ENCODE measurements at regions not wholly inside any gene's neighbourhood (a gene's known extent, or its start where the extent isn't known, plus 50 kb on each side); places are given as distances from the start of the nearest gene placed in this dataset.
"Not testable (repeated sequence)": the region's sequence is repeated elsewhere in the genome, so short reads cannot be mapped to it uniquely, and the experiment has no call there.

DNA sequence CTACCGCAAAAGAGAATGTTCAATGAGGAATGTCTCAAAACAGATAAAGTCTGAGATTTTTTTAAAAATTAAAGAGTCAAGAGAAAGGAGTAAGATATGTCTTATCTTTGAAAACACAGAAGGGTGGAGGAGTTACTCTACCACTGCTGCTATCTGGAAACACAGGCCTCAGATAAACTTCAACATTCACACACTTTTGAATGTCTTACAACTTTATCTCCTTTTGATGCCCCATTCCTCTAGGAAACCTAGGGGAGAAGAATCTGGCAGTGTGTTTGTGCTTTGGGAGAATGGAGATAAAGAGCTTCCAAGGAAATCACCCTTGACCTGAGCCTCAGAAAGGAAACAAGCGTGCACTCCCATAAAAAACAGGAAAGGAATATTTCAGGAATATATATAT is 468.2 kb downstream of the PLOD2 start:
- peaks cover 5% of the 10 kb centered on the region for H3K4me1 Mint-ChIP-seq
- H3K27me3 Mint-ChIP-seq (ENCODE audit: low read depth) = no peaks in the 10 kb centered on the region
- TF ChIP-seq, protein P1, sequence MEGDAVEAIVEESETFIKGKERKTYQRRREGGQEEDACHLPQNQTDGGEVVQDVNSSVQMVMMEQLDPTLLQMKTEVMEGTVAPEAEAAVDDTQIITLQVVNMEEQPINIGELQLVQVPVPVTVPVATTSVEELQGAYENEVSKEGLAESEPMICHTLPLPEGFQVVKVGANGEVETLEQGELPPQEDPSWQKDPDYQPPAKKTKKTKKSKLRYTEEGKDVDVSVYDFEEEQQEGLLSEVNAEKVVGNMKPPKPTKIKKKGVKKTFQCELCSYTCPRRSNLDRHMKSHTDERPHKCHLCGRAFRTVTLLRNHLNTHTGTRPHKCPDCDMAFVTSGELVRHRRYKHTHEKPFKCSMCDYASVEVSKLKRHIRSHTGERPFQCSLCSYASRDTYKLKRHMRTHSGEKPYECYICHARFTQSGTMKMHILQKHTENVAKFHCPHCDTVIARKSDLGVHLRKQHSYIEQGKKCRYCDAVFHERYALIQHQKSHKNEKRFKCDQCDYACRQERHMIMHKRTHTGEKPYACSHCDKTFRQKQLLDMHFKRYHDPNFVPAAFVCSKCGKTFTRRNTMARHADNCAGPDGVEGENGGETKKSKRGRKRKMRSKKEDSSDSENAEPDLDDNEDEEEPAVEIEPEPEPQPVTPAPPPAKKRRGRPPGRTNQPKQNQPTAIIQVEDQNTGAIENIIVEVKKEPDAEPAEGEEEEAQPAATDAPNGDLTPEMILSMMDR (IDR thresholded peaks at IDR 0.05; ENCODE audit: unreplicated experiment in 3 of 3) = no peak
- H3K9me3 Mint-ChIP-seq = no peaks in the 10 kb centered on the region
- H3K4me3 Mint-ChIP-seq = no peak overlapping the region
- H3K27ac Mint-ChIP-seq = no peak overlapping the region
- H3K36me3 Mint-ChIP-seq (ENCODE audit: low read depth) = no peaks in the 10 kb centered on the region

DNA sequence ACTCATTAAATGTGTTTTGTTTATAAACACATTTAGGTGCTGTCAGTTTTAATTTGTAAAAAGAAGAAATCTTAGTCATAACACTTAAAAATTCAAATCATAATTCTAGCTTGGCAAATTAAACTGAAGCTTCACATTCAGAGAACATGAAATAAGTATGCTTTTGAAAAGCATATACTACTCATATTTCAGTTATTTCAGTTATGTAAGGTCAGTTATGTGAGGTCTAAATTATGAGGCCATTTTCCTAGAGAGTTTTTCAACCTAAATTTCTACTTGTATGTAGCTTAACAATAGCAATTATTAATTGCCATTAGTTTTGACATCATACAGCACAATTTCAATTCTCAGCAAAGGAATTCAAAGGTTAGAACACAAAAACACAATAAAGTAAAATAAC is 465.0 kb downstream of the PLOD2 start:
- H3K27ac Mint-ChIP-seq = no peak overlapping the region
- no peaks in the 10 kb centered on the region for H3K36me3 Mint-ChIP-seq (ENCODE audit: low read depth)
- H3K4me3 Mint-ChIP-seq = no peak overlapping the region
- H3K27me3 Mint-ChIP-seq (ENCODE audit: low read depth) = no peaks in the 10 kb centered on the region
- TF ChIP-seq, protein P1 (IDR thresholded peaks at IDR 0.05; ENCODE audit: unreplicated experiment in 3 of 3) = no peak
- peaks cover 5% of the 10 kb centered on the region for H3K4me1 Mint-ChIP-seq
- no peaks in the 10 kb centered on the region for H3K9me3 Mint-ChIP-seq

DNA sequence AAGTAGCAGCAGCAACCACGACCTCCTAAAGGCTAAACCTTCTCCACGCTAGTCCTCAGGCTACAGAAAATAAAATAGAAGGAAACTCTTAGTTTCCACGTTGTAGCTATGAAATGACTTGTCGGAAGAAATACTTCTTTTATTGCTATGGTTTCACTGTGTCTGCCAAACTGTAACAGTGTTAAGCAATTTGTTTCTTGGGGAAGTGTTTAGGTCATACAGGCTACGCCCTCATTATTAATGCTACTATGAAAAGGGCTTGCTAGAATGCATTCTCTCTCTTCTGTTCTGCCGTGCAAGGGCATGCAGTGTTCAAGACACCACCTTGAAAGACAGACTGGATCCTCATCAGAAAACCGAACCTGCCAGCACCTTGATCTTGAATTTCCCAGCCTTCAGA is 462.7 kb downstream of the PLOD2 start:
- H3K9me3 Mint-ChIP-seq = no peaks in the 10 kb centered on the region
- TF ChIP-seq, protein P1 (IDR thresholded peaks at IDR 0.05; ENCODE audit: unreplicated experiment in 3 of 3) = no peak
- H3K27me3 Mint-ChIP-seq (ENCODE audit: low read depth) = no peaks in the 10 kb centered on the region
- H3K27ac Mint-ChIP-seq = no peak overlapping the region
- no peaks in the 10 kb centered on the region for H3K4me1 Mint-ChIP-seq
- H3K4me3 Mint-ChIP-seq = no peak overlapping the region
- no peaks in the 10 kb centered on the region for H3K36me3 Mint-ChIP-seq (ENCODE audit: low read depth)

DNA sequence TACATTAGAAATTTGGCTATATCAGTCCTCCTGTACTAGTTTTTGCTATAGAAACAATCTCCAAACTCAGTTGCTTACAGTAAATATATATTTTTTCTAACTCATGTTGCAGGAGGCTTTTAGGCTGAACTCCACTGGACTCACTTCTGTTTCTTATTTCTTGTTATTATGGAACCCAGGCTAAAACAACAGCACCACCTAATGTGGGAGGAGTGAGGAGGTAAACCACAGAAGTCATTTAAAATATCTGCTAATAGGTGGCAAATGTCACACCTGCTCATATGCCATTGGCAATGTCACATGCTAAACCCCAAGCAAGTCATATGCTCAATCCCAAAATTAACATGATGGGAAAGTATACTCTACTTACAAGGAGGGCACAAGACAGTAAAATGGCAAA is 462.2 kb downstream of the PLOD2 start:
- Mint-ChIP-seq H3K9me3 (no peaks in the 10 kb centered on the region), H3K36me3 (ENCODE audit: low read depth) (no peaks in the 10 kb centered on the region), H3K27me3 (ENCODE audit: low read depth) (no peaks in the 10 kb centered on the region), H3K4me3 (no peak overlapping the region), H3K27ac (no peak overlapping the region), H3K4me1 (no peaks in the 10 kb centered on the region)
- TF ChIP-seq, protein P1 (IDR thresholded peaks at IDR 0.05; ENCODE audit: unreplicated experiment in 3 of 3) = no peak

DNA sequence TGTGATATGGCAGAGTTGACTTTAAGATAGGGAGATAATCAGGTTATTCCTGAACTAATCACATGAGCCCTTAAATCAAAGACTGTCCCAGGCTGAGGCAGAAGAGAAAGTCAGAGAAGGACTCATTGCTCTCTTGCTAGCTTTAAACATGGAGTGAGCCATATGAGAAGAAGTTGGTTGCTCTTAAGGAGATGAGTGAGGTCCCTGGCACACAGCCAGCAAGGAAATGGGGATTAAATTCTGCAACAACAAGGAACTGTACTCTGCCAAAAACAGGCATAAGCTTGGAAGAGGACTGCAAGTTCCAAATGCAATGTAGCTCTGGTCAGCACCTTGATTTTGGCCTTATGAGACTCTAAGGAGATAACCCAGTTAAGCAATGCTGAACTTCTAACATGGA is 457.0 kb downstream of the PLOD2 start:
- Mint-ChIP-seq H3K27ac (no peak overlapping the region), H3K27me3 (ENCODE audit: low read depth) (peaks cover 3% of the 10 kb centered on the region)

DNA sequence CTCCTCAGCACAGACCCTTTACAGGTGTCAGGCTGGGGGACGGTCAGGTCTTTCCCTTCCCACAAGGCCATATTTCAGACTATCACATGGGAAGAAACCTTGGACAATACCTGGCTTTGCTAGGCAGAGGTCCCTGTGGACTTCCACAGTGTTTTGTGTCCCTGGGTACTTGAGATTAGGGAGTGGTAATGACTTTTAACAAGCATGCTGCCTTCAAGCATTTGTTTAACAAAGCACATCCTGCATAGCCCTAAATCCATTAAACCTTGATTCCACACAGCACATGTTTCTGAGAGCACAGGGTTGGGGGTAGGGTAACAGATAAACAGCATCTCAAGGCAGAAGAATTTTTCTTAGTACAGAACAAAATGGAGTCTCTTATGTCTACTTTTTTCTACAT is 451.2 kb downstream of the PLOD2 start:
- not testable (repeated sequence) for H3K36me3 Mint-ChIP-seq (ENCODE audit: low read depth); H3K4me3 Mint-ChIP-seq; H3K27ac Mint-ChIP-seq; H3K4me1 Mint-ChIP-seq; H3K27me3 Mint-ChIP-seq (ENCODE audit: low read depth)
- peaks cover 15% of the 10 kb centered on the region for H3K9me3 Mint-ChIP-seq

More for the DNA sequence above, 457.0 kb downstream of the PLOD2 start:
- Mint-ChIP-seq H3K9me3 (no peaks in the 10 kb centered on the region), H3K4me1 (no peaks in the 10 kb centered on the region), H3K36me3 (ENCODE audit: low read depth) (no peaks in the 10 kb centered on the region), H3K4me3 (no peak overlapping the region)
- TF ChIP-seq, protein P1 (IDR thresholded peaks at IDR 0.05; ENCODE audit: unreplicated experiment in 3 of 3) = no peak
